ENCODE measurements at regions not wholly inside any gene's neighbourhood (a gene's known extent, or its start where the extent isn't known, plus 50 kb on each side); places are given as distances from the start of the nearest gene placed in this dataset.

DNA sequence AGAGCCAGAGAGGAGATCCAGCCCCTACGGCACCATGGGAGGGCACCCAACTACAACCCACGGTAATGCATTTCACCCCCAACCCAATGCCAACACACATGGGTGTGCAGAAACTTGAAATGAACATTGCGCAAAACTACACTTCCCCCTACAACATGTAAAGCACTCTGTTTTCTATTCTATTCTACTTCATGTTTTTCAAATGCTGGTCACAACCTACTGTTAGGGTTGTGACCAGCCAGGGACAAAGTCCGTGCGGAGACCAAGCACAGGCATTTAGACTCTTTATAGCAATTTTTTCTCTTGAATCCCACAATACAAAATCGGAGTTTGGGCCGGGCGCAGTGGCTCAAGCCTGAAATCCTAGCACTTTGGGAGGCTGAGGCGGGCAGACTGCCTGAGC, 90.6 kb downstream of the MRPL14 start:
- Histone ChIP-seq H3K27me3 (ENCODE audit: control insufficient read depth in 5 of 5, insufficient read depth in 4 of 5, low read length in 5 of 5) (peaks cover 0 to 4% (median 0%) of the 10 kb centered on the region in 5 donors), H3K36me3 (ENCODE audit: control insufficient read depth in 5 of 5, insufficient read depth in 5 of 5, low read length in 5 of 5) (no peaks in the 10 kb centered on the region), H3K27ac (ENCODE audit: low read depth, low read length) (no peak overlapping the region), H3K4me3 (ENCODE audit: low read depth in 1 of 5, low read length in 5 of 5) (no peak overlapping the region), H3K9ac (ENCODE audit: low read length in 5 of 5) (no peak overlapping the region), H3K9me3 (ENCODE audit: control insufficient read depth in 5 of 5, low read length in 5 of 5) (no peaks in the 10 kb centered on the region), H3K4me1 (ENCODE audit: control insufficient read depth in 5 of 5, insufficient read depth in 5 of 5, low read length in 5 of 5) (peaks cover 0 to 10% (median 7%) of the 10 kb centered on the region in 5 donors)

DNA sequence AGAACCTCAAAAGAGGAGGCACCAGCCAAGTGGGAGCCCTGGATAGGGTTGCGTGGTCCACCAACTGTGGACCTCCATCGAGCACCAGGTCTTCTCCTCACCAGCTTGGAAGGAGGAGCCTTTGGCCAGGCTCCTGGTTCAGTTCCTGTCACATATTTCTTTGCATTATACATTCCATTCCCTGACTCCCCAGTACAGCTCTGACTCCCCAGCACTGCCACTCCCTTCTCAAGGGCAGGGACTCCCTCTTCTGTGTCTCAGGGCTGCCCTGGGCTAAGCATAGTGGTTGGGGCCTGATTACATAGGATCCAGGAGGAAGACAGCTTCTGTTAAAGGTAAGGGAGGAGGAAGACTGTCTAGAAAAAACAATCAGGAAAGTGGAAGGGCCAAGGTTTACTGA, 91.1 kb downstream of the MRPL14 start:
- Histone ChIP-seq H3K4me3 (ENCODE audit: low read depth in 1 of 5, low read length in 5 of 5) (no peak overlapping the region), H3K27ac (ENCODE audit: low read depth, low read length) (no peak overlapping the region), H3K36me3 (ENCODE audit: control insufficient read depth in 5 of 5, insufficient read depth in 5 of 5, low read length in 5 of 5) (no peaks in the 10 kb centered on the region), H3K27me3 (ENCODE audit: control insufficient read depth in 5 of 5, insufficient read depth in 4 of 5, low read length in 5 of 5) (peaks cover 0 to 4% (median 0%) of the 10 kb centered on the region in 5 donors), H3K4me1 (ENCODE audit: control insufficient read depth in 5 of 5, insufficient read depth in 5 of 5, low read length in 5 of 5) (peaks cover 0 to 5% (median 2%) of the 10 kb centered on the region in 5 donors), H3K9ac (ENCODE audit: low read length in 5 of 5) (no peak overlapping the region), H3K9me3 (ENCODE audit: control insufficient read depth in 5 of 5, low read length in 5 of 5) (no peaks in the 10 kb centered on the region)

DNA sequence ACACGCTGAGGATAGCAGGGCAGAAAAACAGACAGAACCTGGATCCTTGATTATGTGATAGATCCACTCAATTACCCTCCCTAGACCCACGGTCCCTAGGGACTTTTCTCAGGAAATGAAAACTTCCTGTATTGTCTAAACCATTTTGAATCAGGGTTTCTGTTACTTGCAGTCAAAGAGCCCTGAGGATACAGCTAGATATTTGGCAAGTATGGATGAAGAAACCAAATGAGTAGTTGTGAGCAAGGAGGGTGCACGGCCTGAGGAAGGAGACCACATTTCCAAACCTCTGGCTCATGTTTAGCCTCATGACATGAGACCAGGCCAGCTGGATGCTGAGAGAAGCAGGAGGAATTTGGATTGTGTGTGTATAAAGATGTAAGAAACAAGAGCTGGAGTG, 91.6 kb downstream of the MRPL14 start:
- Histone ChIP-seq H3K4me3 (ENCODE audit: low read depth in 1 of 5, low read length in 5 of 5) (no peak overlapping the region), H3K9me3 (ENCODE audit: control insufficient read depth in 5 of 5, low read length in 5 of 5) (no peaks in the 10 kb centered on the region), H3K27me3 (ENCODE audit: control insufficient read depth in 5 of 5, insufficient read depth in 4 of 5, low read length in 5 of 5) (peaks cover 0 to 7% (median 3%) of the 10 kb centered on the region in 5 donors), H3K36me3 (ENCODE audit: control insufficient read depth in 5 of 5, insufficient read depth in 5 of 5, low read length in 5 of 5) (no peaks in the 10 kb centered on the region), H3K27ac (ENCODE audit: low read depth, low read length) (no peak overlapping the region), H3K4me1 (ENCODE audit: control insufficient read depth in 5 of 5, insufficient read depth in 5 of 5, low read length in 5 of 5) (peaks cover 0 to 4% (median 0%) of the 10 kb centered on the region in 5 donors), H3K9ac (ENCODE audit: low read length in 5 of 5) (no peak overlapping the region)

DNA sequence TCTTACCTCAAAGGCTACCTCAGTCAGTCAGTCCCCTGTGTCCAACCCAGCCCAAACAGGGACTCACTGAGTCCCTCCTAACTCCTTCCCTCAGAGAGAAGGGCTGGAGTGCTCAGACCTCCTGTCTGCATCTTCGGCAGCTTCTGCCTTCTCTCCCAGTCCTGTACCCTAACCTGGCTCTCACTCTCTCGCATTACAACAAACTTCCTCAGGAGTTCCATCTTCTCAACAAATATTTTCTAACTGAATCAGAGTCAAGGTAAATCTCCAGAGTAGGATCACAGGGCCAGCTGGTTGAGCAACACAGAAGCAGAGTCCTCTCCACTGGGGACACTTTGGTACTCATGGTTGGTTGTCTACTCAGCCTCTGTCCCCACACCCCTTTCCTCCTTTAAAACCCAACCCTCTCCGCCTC, 92.3 kb downstream of the MRPL14 start:
- Histone ChIP-seq H3K9ac (ENCODE audit: low read length in 5 of 5) (no peak overlapping the region), H3K27ac (ENCODE audit: low read depth, low read length) (no peak overlapping the region), H3K27me3 (ENCODE audit: control insufficient read depth in 5 of 5, insufficient read depth in 4 of 5, low read length in 5 of 5) (peaks cover 0 to 7% (median 3%) of the 10 kb centered on the region in 5 donors), H3K4me3 (ENCODE audit: low read depth in 1 of 5, low read length in 5 of 5) (no peak overlapping the region), H3K36me3 (ENCODE audit: control insufficient read depth in 5 of 5, insufficient read depth in 5 of 5, low read length in 5 of 5) (no peaks in the 10 kb centered on the region), H3K4me1 (ENCODE audit: control insufficient read depth in 5 of 5, insufficient read depth in 5 of 5, low read length in 5 of 5) (peaks cover 0 to 4% (median 0%) of the 10 kb centered on the region in 5 donors), H3K9me3 (ENCODE audit: control insufficient read depth in 5 of 5, low read length in 5 of 5) (no peaks in the 10 kb centered on the region)

DNA sequence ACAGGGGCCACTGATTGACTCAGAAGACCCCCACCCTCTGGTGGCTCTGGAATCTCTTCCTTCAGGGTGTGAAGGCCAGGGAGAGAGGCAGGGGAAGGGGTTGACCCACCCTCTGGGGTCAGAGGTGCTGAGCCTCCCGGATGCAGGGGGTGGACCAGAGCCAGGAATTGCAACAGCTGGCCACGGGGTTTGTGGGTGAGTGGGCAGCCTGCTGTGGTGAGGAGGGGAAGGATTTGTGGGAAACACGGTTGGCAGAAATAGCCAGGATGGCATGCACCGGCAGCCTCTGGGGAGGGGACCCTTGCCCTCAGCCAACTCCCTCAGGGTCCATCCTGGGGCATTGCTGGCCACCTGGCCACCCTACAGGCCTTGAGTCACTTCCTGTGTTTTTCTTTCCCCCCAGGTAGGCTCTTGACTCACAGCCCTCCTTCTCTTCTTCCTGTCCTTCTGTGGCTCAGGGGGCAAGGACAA, 92.8 kb downstream of the MRPL14 start:
- Histone ChIP-seq H3K9me3 (ENCODE audit: control insufficient read depth in 5 of 5, low read length in 5 of 5) (no peaks in the 10 kb centered on the region), H3K36me3 (ENCODE audit: control insufficient read depth in 5 of 5, insufficient read depth in 5 of 5, low read length in 5 of 5) (no peaks in the 10 kb centered on the region), H3K4me3 (ENCODE audit: low read depth in 1 of 5, low read length in 5 of 5) (no peak overlapping the region), H3K9ac (ENCODE audit: low read length in 5 of 5) (no peak overlapping the region), H3K27ac (ENCODE audit: low read depth, low read length) (no peak overlapping the region), H3K4me1 (ENCODE audit: control insufficient read depth in 5 of 5, insufficient read depth in 5 of 5, low read length in 5 of 5) (peaks cover 0 to 4% (median 0%) of the 10 kb centered on the region in 5 donors), H3K27me3 (ENCODE audit: control insufficient read depth in 5 of 5, insufficient read depth in 4 of 5, low read length in 5 of 5) (peaks cover 0 to 9% (median 3%) of the 10 kb centered on the region in 5 donors)

DNA sequence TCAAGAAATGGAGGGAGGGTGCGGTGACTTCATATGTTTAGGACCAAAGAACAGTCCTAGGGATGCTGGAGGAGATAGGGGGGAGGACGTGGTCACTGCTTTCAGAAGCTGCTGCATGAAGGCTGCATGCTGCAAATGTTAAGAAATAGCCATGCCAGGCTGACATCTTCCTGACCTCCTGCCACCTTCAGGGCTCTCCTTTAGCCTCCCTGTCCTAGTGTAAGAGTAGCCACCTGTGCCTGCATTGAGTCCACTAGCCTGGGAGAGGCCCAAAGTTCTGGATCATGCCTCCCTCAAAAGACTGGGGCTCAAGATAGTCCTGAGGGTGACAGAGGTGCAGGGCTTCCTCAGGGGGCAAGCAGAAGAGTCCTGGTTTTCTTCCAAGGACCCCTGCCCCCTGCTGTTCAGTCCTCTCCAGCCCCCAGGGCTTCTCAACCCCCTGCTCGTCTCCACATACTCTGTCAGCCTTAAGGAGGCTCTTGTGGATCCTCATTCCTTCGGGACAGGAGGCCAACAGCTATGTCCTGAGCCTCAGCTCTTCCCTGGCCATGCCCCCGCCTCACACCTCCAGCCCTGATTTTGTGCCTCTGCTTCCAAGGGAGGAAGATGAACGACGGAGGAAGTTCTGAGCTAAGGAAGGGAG, 96.3 kb downstream of the MRPL14 start:
- Histone ChIP-seq H3K4me1 (ENCODE audit: control insufficient read depth in 5 of 5, insufficient read depth in 5 of 5, low read length in 5 of 5) (peaks cover 0 to 7% (median 0%) of the 10 kb centered on the region in 5 donors), H3K9ac (ENCODE audit: low read length in 5 of 5) (no peak overlapping the region), H3K36me3 (ENCODE audit: control insufficient read depth in 5 of 5, insufficient read depth in 5 of 5, low read length in 5 of 5) (no peaks in the 10 kb centered on the region), H3K9me3 (ENCODE audit: control insufficient read depth in 5 of 5, low read length in 5 of 5) (no peaks in the 10 kb centered on the region), H3K4me3 (ENCODE audit: low read depth in 1 of 5, low read length in 5 of 5) (no peak overlapping the region), H3K27ac (ENCODE audit: low read depth, low read length) (no peak overlapping the region), H3K27me3 (ENCODE audit: control insufficient read depth in 5 of 5, insufficient read depth in 4 of 5, low read length in 5 of 5) (peaks cover 0 to 9% (median 0%) of the 10 kb centered on the region in 5 donors)

DNA sequence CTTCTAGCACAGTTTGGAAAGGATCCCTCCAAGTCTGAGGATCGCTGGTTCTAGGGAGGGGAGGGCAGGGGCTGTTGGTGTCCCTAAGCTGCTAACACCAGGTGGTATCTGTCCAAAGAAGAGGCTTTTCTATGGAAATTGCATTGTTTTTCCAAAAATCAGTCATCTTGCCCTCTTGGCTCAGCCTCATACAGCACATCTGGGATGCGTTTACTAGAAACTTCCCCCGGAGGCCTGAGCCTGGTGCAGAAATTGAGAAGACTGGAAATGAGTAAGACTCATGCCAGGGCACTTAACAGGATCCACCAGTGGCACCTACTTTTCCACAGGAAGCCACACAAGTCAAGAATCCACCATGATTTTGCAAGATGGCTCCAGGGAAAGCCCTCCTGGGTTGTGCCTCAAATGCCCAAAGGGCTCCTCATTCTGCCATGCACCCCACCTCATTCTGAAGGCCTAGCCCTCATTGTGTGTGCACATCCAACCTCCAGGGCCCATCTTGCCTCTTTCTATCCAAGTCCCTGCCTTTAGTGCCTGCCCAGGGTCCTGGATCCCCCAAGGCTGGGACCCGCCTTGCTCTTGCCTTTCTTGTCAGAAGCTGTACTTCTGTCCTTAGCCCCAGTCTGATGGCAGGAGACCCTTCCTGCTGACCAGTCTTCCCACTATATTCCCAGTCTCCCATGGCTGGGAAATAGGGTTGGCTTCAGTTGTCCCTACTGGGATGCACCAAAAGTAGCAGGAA, 97.6 kb downstream of the MRPL14 start:
- H3K36me3 ChIP-seq (ENCODE audit: control insufficient read depth in 5 of 5, insufficient read depth in 5 of 5, low read length in 5 of 5) = no peaks in the 10 kb centered on the region
- H3K9ac ChIP-seq (ENCODE audit: low read length in 5 of 5) = no peak overlapping the region
- no peaks in the 10 kb centered on the region for H3K9me3 ChIP-seq (ENCODE audit: control insufficient read depth in 5 of 5, low read length in 5 of 5)
- peaks cover 0 to 9% (median 0%) of the 10 kb centered on the region in 5 donors for H3K27me3 ChIP-seq (ENCODE audit: control insufficient read depth in 5 of 5, insufficient read depth in 4 of 5, low read length in 5 of 5)
- no peak overlapping the region for H3K4me3 ChIP-seq (ENCODE audit: low read depth in 1 of 5, low read length in 5 of 5)
- H3K4me1 ChIP-seq (ENCODE audit: control insufficient read depth in 5 of 5, insufficient read depth in 5 of 5, low read length in 5 of 5) = peaks cover 0 to 4% (median 0%) of the 10 kb centered on the region in 5 donors
- H3K27ac ChIP-seq (ENCODE audit: low read depth, low read length) = no peak overlapping the region

DNA sequence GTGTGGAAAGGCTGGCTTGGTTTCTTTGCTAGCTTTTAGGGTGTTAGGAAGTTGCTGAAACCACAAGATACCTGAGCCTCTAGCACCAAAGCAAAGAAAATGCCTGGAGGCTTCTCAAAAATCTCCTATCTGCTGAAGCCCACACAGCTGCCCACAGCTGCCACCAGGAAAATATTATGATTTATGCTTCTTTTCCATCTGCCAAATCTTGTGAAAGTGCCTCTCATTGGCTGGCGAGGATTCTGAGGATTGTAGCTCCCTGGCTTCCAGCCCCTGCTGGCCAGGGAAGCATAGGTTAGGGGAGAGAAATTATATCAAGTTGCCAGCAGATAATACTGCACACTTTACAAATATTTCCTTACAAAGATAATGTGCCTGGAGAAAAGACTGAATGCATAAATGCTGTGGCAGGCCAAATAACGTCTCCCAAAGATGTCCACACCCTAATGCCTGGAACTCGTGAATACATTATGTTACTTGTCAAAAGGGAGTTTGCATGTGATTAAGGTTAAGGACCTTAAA, 98.4 kb downstream of the MRPL14 start:
- Histone ChIP-seq H3K36me3 (ENCODE audit: control insufficient read depth in 5 of 5, insufficient read depth in 5 of 5, low read length in 5 of 5) (no peaks in the 10 kb centered on the region), H3K4me3 (ENCODE audit: low read depth in 1 of 5, low read length in 5 of 5) (no peak overlapping the region), H3K27ac (ENCODE audit: low read depth, low read length) (no peak overlapping the region), H3K9me3 (ENCODE audit: control insufficient read depth in 5 of 5, low read length in 5 of 5) (no peaks in the 10 kb centered on the region), H3K4me1 (ENCODE audit: control insufficient read depth in 5 of 5, insufficient read depth in 5 of 5, low read length in 5 of 5) (peaks cover 0 to 4% (median 0%) of the 10 kb centered on the region in 5 donors), H3K27me3 (ENCODE audit: control insufficient read depth in 5 of 5, insufficient read depth in 4 of 5, low read length in 5 of 5) (peaks cover 0 to 6% (median 0%) of the 10 kb centered on the region in 5 donors), H3K9ac (ENCODE audit: low read length in 5 of 5) (no peak overlapping the region)

DNA sequence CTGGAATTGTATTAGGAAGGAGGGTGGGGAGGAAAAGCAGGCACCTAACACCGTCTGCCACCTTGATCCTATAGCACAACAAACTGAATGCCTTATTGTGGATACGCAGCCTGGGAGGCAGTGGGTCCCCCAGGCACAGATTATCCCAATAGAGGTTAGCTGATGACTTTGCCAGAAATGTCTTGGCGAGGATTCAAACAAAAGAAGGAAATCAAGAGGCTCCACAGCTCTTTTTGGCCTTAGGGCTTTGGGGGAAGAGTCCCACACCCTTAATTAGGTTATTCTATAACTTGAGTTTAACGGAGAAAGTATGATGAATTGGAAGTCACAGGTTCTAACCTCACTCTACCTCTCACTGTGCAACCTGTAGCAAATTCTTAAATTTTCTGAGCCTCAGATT, 102.0 kb downstream of the MRPL14 start:
- peak overlapping the region in 1 of 5 donors; percentile 23 for H3K9ac ChIP-seq (ENCODE audit: low read length in 5 of 5)
- no peaks in the 10 kb centered on the region for H3K36me3 ChIP-seq (ENCODE audit: control insufficient read depth in 5 of 5, insufficient read depth in 5 of 5, low read length in 5 of 5)
- no peak overlapping the region for H3K4me3 ChIP-seq (ENCODE audit: low read depth in 1 of 5, low read length in 5 of 5)
- peaks cover 0 to 6% (median 0%) of the 10 kb centered on the region in 5 donors for H3K4me1 ChIP-seq (ENCODE audit: control insufficient read depth in 5 of 5, insufficient read depth in 5 of 5, low read length in 5 of 5)
- no peaks in the 10 kb centered on the region for H3K9me3 ChIP-seq (ENCODE audit: control insufficient read depth in 5 of 5, low read length in 5 of 5)
- H3K27me3 ChIP-seq (ENCODE audit: control insufficient read depth in 5 of 5, insufficient read depth in 4 of 5, low read length in 5 of 5) = peaks cover 2 to 8% (median 2%) of the 10 kb centered on the region in 5 donors
- no peak overlapping the region for H3K27ac ChIP-seq (ENCODE audit: low read depth, low read length)
